Smooth muscle cell (in vitro differentiated cells): ENCODE measurements at regions not wholly inside any gene's neighbourhood (a gene's known extent, or its start where the extent isn't known, plus 50 kb on each side); places are given as distances from the start of the nearest gene placed in this dataset.

ENCODE experiments used
- DNase-seq: peaks from one replicate; lab custom pipeline; 2025; ENCODE audit not compliant: unreplicated experiment; lab: John Stamatoyannopoulos, UW
- H2AFZ ChIP-seq: fragments of 200-600 bp; sonication (generic); 2 replicates; pipeline ENCODE4 v1.6.0; 2016; ENCODE audit warnings: antibody characterized with exemption, low read depth, mild to moderate bottlenecking
- H3F3A ChIP-seq: fragments of 200-600 bp; sonication (generic); 2 replicates; pipeline ENCODE4 v1.6.0; 2017; ENCODE audit warnings: antibody characterized with exemption, low read depth
- H3K27ac ChIP-seq: fragments of 200-600 bp; sonication (generic); 2 replicates; pipeline ENCODE4 v1.5.1; 2016; ENCODE audit warnings: low read depth, mild to moderate bottlenecking
- H3K27me3 ChIP-seq: fragments of 200-600 bp; sonication (generic); 2 replicates; pipeline ENCODE4 v1.6.1; 2016; ENCODE audit warnings: low read depth, mild to moderate bottlenecking
- H3K36me3 ChIP-seq: fragments of 200-600 bp; sonication (generic); 2 replicates; pipeline ENCODE4 v1.5.1; 2016; ENCODE audit warnings: low read depth
- H3K4me1 ChIP-seq: fragments of 200-600 bp; sonication (generic); 2 replicates; pipeline ENCODE4 v1.5.1; 2016; ENCODE audit warnings: low read depth
- H3K4me2 ChIP-seq: fragments of 200-600 bp; sonication (generic); 2 replicates; pipeline ENCODE4 v1.6.0; 2016; ENCODE audit warnings: mild to moderate bottlenecking
- H3K4me3 ChIP-seq: fragments of 200-600 bp; sonication (generic); 2 replicates; pipeline ENCODE4 v1.5.1; 2016; ENCODE audit warnings: mild to moderate bottlenecking
- H3K79me2 ChIP-seq: fragments of 200-600 bp; sonication (generic); 2 replicates; pipeline ENCODE4 v1.6.0; 2016; ENCODE audit warnings: low read depth, mild to moderate bottlenecking
- H3K9ac ChIP-seq: fragments of 200-600 bp; sonication (generic); 2 replicates; pipeline ENCODE4 v1.6.0; 2016; ENCODE audit warnings: low read depth
- H3K9me3 ChIP-seq: fragments of 200-600 bp; sonication (generic); replicated peaks from 2 replicates; pipeline ENCODE4 v1.5.1; 2016; ENCODE audit warnings: low read depth
- H4K20me1 ChIP-seq: fragments of 200-600 bp; sonication (generic); 2 replicates; pipeline ENCODE4 v1.6.0; 2016; ENCODE audit warnings: low read depth
- CTCF ChIP-seq: fragments of 200-600 bp; sonication (generic); IDR thresholded peaks from 2 replicates; pipeline ENCODE4 v1.5.1; 2017; ENCODE audit warnings: borderline replicate concordance, mild to moderate bottlenecking, antibody characterized with exemption; ENCODE audit not compliant: insufficient read depth, poor library complexity, severe bottlenecking
- whole genome bisulfite sequencing: methylation state at CpG from one replicate; pipeline ENCODE4 v1.1.7; 2016; ENCODE audit warnings: low lambda C conversion rate; 5-methylcytosine and 5-hydroxymethylcytosine counted together

- no peak overlapping the region for H3K4me2 ChIP-seq
- no peaks in the 10 kb centered on the region for H3F3A ChIP-seq
- H4K20me1 ChIP-seq = no peaks in the 10 kb centered on the region
- no peak for DNase-seq
- no peaks in the 10 kb centered on the region for H3K4me1 ChIP-seq
- H3K27me3 ChIP-seq = no peaks in the 10 kb centered on the region
- no peak overlapping the region for H3K27ac ChIP-seq
- no peaks in the 10 kb centered on the region for H3K79me2 ChIP-seq
- no peaks in the 10 kb centered on the region for H3K36me3 ChIP-seq
- no peak for TF ChIP-seq CTCF
- H3K4me3 ChIP-seq = no peak overlapping the region
- H2AFZ ChIP-seq = no peak overlapping the region
- H3K9me3 ChIP-seq = no peaks in the 10 kb centered on the region
- no peak overlapping the region for H3K9ac ChIP-seq
- 46% methylated on average over 3 of the region's 3 CpGs for WGBS
Observed at GRCh38 chr16:48912360-48912759, 302.4 kb upstream of the N4BP1 start.

- no peak for DNase-seq
- Histone ChIP-seq H3K9ac (no peak overlapping the region), H4K20me1 (no peaks in the 10 kb centered on the region), H2AFZ (no peak overlapping the region), H3K9me3 (no peaks in the 10 kb centered on the region), H3K4me3 (no peak overlapping the region), H3K79me2 (no peaks in the 10 kb centered on the region), H3K4me2 (no peak overlapping the region), H3F3A (no peaks in the 10 kb centered on the region), H3K4me1 (no peaks in the 10 kb centered on the region), H3K36me3 (no peaks in the 10 kb centered on the region), H3K27ac (no peak overlapping the region), H3K27me3 (no peaks in the 10 kb centered on the region)
- WGBS = 53% methylated on average over 5 of the region's 5 CpGs
- peak; percentile 19 for TF ChIP-seq CTCF
Observed at GRCh38 chr16:48911700-48912099, 301.7 kb upstream of the N4BP1 start.

- Histone ChIP-seq H4K20me1 (no peaks in the 10 kb centered on the region), H3K79me2 (no peaks in the 10 kb centered on the region), H3K4me3 (no peak overlapping the region), H3K4me1 (no peaks in the 10 kb centered on the region), H3K36me3 (no peaks in the 10 kb centered on the region), H3K9me3 (no peaks in the 10 kb centered on the region), H3K4me2 (no peak overlapping the region), H3F3A (no peaks in the 10 kb centered on the region), H3K27me3 (no peaks in the 10 kb centered on the region), H3K9ac (no peak overlapping the region), H2AFZ (no peak overlapping the region), H3K27ac (no peak overlapping the region)
- TF ChIP-seq CTCF = no peak
- WGBS = 83% methylated on average over 3 of the region's 3 CpGs
- no peak for DNase-seq
Observed at GRCh38 chr16:48910214-48910613, 300.2 kb upstream of the N4BP1 start.

GRCh38 chr16:48909231-48909630 lies 299.3 kb upstream of the N4BP1 start:
- H4K20me1 ChIP-seq = no peaks in the 10 kb centered on the region
- WGBS = 93% methylated on average over 5 of the region's 5 CpGs
- H3K4me3 ChIP-seq = no peak overlapping the region
- no peak for TF ChIP-seq CTCF
- H3K27ac ChIP-seq = no peak overlapping the region
- H2AFZ ChIP-seq = no peak overlapping the region
- no peaks in the 10 kb centered on the region for H3F3A ChIP-seq
- no peaks in the 10 kb centered on the region for H3K36me3 ChIP-seq
- H3K79me2 ChIP-seq = no peaks in the 10 kb centered on the region
- DNase-seq = no peak
- H3K4me2 ChIP-seq = no peak overlapping the region
- H3K9ac ChIP-seq = no peak overlapping the region
- no peaks in the 10 kb centered on the region for H3K4me1 ChIP-seq
- no peaks in the 10 kb centered on the region for H3K9me3 ChIP-seq
- no peaks in the 10 kb centered on the region for H3K27me3 ChIP-seq
